ENCODE measurements at regions not wholly inside any gene's neighbourhood (a gene's known extent, or its start where the extent isn't known, plus 50 kb on each side); places are given as distances from the start of the nearest gene placed in this dataset.
"Not testable (repeated sequence)": the region's sequence is repeated elsewhere in the genome, so short reads cannot be mapped to it uniquely, and the experiment has no call there.

DNA sequence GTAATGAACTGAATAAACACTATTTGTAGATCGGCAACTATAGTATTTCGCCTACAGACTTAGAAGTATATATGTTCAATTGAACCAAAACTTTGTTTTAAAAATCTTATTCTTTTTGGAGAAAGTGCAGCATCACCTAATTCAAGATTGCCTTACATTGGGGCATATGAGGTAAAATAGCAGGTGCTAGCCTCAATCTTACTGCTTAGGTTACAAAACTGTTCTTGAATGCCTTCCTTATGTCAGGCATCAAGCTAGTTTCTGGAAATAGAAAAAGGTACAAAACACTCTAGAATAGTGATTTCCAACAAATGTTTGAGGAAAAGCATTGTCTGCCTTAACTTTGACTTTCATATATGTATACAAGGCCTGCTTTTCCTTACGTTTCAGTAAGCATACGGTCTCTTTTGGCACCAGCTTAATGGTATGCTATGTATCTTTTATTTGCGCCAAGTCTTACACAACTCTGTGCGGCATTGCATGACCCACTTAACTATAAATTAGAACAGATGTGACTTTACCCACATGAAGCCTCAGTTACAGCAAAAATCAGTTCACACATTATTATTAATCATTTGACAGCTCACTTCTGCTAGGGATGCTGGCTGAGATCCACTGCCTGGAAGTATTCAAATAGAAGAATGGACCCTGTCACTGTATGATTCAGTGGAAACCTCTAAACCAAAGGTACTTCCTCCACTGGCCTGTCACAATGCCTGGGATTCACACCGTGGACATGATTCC is 174.1 kb downstream of the PRELID2 start:
- no peak overlapping the region for H3K27ac ChIP-seq
- CTCF ChIA-PET, result no interaction called here
- DNase-seq, result no peak
- H3K9me2 ChIP-seq (ENCODE audit: insufficient read depth), result no peaks in the 10 kb centered on the region
- intact Hi-C loops (cut with micrococcal nuclease; ENCODE audit: unreplicated experiment), result no loop called here
- H3K9me3 ChIP-seq (ENCODE audit: insufficient read depth, low read depth), result no peaks in the 10 kb centered on the region; the same call in 1 of the 2 replicates
- H3K79me2 ChIP-seq (ENCODE audit: low read depth), result no peaks in the 10 kb centered on the region
- no peaks in the 10 kb centered on the region for H4K20me1 ChIP-seq (ENCODE audit: insufficient read depth)
- no peaks in the 10 kb centered on the region for H3F3A ChIP-seq (ENCODE audit: insufficient read depth, low read depth)
- TF ChIP-seq EZH2 (IDR thresholded peaks at IDR 0.05; ENCODE audit: low read depth), result no peak
- TF ChIP-seq, protein P1, sequence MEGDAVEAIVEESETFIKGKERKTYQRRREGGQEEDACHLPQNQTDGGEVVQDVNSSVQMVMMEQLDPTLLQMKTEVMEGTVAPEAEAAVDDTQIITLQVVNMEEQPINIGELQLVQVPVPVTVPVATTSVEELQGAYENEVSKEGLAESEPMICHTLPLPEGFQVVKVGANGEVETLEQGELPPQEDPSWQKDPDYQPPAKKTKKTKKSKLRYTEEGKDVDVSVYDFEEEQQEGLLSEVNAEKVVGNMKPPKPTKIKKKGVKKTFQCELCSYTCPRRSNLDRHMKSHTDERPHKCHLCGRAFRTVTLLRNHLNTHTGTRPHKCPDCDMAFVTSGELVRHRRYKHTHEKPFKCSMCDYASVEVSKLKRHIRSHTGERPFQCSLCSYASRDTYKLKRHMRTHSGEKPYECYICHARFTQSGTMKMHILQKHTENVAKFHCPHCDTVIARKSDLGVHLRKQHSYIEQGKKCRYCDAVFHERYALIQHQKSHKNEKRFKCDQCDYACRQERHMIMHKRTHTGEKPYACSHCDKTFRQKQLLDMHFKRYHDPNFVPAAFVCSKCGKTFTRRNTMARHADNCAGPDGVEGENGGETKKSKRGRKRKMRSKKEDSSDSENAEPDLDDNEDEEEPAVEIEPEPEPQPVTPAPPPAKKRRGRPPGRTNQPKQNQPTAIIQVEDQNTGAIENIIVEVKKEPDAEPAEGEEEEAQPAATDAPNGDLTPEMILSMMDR (conservative IDR thresholded peaks at IDR 0.05), result no peak
- no peaks in the 10 kb centered on the region for H3K4me1 ChIP-seq (replicated peaks; ENCODE audit: insufficient read depth)
- BruUV-seq (replicated peaks), result no TSS peak
- POLR2A ChIA-PET (ENCODE audit: unreplicated experiment), result no interaction called here
- H3K4me2 ChIP-seq, result no peak overlapping the region
- no peak overlapping the region for H3K4me3 ChIP-seq
- H2AFZ ChIP-seq, result no peak overlapping the region
- no peaks in the 10 kb centered on the region for H3K36me3 ChIP-seq (ENCODE audit: low read depth)
- H3K27me3 ChIP-seq (ENCODE audit: insufficient read depth, low read depth), result no peaks in the 10 kb centered on the region

DNA sequence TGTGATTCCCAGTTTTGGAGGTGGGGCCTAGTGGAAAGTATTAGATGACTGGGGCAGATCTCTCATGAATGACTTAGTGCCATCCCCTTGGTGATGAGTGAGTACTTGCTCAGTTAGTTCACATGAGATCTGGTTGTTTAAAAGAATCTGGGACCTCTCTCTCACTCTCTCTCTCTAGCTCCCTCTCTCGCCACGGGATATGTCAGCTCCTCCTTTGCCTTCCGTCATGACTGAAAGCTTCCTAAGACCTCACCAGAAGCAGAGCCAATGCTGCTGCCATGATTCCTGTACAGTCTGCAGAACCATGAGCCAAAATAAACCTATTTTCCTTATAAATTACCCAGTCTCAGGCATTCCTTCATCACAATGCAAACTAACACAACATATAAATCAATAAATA is 176.7 kb downstream of the PRELID2 start:
- ChIA-PET POLR2A (ENCODE audit: unreplicated experiment) (interaction anchor here (0.6 kb wide), 1 partner anchor 37 kb away, joined by 4 read pairs; no protein-coding TSS in a partner anchor), CTCF (no interaction called here)
- TF ChIP-seq, protein P1 (conservative IDR thresholded peaks at IDR 0.05), result no peak
- TF ChIP-seq EZH2 (IDR thresholded peaks at IDR 0.05; ENCODE audit: low read depth), result no peak
- BruUV-seq (replicated peaks), result no TSS peak
- H3K4me1 ChIP-seq (replicated peaks; ENCODE audit: insufficient read depth), result no peaks in the 10 kb centered on the region
- H3K36me3 ChIP-seq (ENCODE audit: low read depth), result no peaks in the 10 kb centered on the region
- H3K4me3 ChIP-seq, result no peak overlapping the region
- H3K9me3 ChIP-seq (ENCODE audit: insufficient read depth, low read depth), result no peaks in the 10 kb centered on the region
- no peak overlapping the region for H3K27ac ChIP-seq
- H3K79me2 ChIP-seq (ENCODE audit: low read depth), result no peaks in the 10 kb centered on the region
- H3F3A ChIP-seq (ENCODE audit: insufficient read depth, low read depth), result no peaks in the 10 kb centered on the region
- no peaks in the 10 kb centered on the region for H3K27me3 ChIP-seq (ENCODE audit: insufficient read depth, low read depth)
- no peak overlapping the region for H3K4me2 ChIP-seq
- H4K20me1 ChIP-seq (ENCODE audit: insufficient read depth), result no peaks in the 10 kb centered on the region
- intact Hi-C loops (cut with micrococcal nuclease; ENCODE audit: unreplicated experiment), result no loop called here
- DNase-seq, result no peak
- H2AFZ ChIP-seq, result no peak overlapping the region
- no peaks in the 10 kb centered on the region for H3K9me2 ChIP-seq (ENCODE audit: insufficient read depth)

DNA sequence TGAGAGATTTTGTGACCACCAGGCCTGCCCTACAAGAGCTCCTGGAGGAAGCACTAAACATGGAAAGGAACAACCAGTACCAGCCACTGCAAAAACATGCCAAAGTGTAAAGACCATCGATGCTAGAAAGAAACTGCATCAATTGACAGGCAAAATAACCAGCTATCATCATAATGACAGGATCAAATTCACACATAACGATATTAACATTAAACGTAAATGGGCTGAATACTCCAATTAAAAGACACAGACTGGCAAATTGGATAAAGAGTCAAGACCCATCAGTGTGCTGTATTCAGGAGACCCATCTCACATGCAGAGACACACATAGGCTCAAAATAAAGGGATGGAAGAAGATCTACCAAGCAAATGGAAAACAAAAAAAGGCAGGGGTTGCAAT is 182.4 kb downstream of the PRELID2 start:
- H3K4me1 ChIP-seq (replicated peaks; ENCODE audit: insufficient read depth); H3F3A ChIP-seq (ENCODE audit: insufficient read depth, low read depth); H3K27me3 ChIP-seq (ENCODE audit: insufficient read depth, low read depth); H3K4me2 ChIP-seq; H4K20me1 ChIP-seq (ENCODE audit: insufficient read depth); H3K27ac ChIP-seq; H3K36me3 ChIP-seq (ENCODE audit: low read depth); H3K4me3 ChIP-seq; POLR2A ChIA-PET (ENCODE audit: unreplicated experiment); H3K9me2 ChIP-seq (ENCODE audit: insufficient read depth); H3K9me3 ChIP-seq (ENCODE audit: insufficient read depth, low read depth); H3K79me2 ChIP-seq (ENCODE audit: low read depth); CTCF ChIA-PET; H2AFZ ChIP-seq; DNase-seq; BruUV-seq (replicated peaks); intact Hi-C loops (cut with micrococcal nuclease; ENCODE audit: unreplicated experiment): not testable (repeated sequence)

DNA sequence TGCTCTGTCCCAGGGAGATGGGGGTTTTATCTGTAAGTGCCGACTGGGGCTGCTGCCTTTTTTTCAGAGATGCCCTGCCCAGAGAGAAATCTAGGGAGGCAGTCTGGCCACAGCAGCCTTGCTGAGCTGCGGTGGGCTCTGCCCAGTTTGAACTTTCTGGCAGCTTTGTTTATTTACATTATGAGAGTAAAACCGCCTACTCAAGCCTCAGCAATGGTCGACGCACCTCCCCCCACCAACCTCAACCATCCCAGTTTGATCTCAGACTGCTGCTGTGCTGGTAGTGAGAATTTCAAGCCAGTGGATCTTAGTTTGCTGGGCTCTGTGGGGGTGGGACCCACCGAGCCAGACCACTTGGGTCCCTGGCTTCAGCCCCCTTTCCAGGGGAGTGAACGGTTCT is 188.0 kb downstream of the PRELID2 start:
- H3K4me1 ChIP-seq (replicated peaks; ENCODE audit: insufficient read depth); H3K4me3 ChIP-seq; H3K27me3 ChIP-seq (ENCODE audit: insufficient read depth, low read depth); intact Hi-C loops (cut with micrococcal nuclease; ENCODE audit: unreplicated experiment); H4K20me1 ChIP-seq (ENCODE audit: insufficient read depth); H3K36me3 ChIP-seq (ENCODE audit: low read depth); CTCF ChIA-PET; H3K9me3 ChIP-seq (ENCODE audit: insufficient read depth, low read depth); H3K27ac ChIP-seq; BruUV-seq (replicated peaks); H2AFZ ChIP-seq; H3K4me2 ChIP-seq; DNase-seq; H3K9me2 ChIP-seq (ENCODE audit: insufficient read depth); H3K79me2 ChIP-seq (ENCODE audit: low read depth); POLR2A ChIA-PET (ENCODE audit: unreplicated experiment); H3F3A ChIP-seq (ENCODE audit: insufficient read depth, low read depth): not testable (repeated sequence)

DNA sequence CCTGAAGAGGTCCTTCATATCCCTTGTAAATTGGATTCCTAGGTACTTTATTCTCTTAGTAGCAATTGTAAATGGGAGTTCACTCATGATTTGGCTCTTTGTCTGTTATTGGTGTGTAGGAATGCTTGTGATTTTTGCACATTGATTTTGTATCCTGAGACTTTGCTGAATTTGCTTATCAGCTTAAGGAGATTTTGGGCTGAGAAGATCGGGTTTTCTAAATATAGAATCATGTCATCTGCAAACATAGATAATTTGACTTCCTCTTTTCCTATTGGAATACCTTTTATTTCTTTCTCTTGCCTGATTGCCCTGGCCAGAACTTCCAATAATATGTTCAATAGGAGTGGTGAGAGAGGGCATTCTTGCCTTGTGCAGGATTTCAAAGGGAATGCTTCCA is 191.9 kb downstream of the PRELID2 start:
- H3K27ac ChIP-seq; CTCF ChIA-PET; BruUV-seq (replicated peaks); POLR2A ChIA-PET (ENCODE audit: unreplicated experiment); H3K79me2 ChIP-seq (ENCODE audit: low read depth); H3K9me2 ChIP-seq (ENCODE audit: insufficient read depth); DNase-seq; H3K36me3 ChIP-seq (ENCODE audit: low read depth); H4K20me1 ChIP-seq (ENCODE audit: insufficient read depth); H3K27me3 ChIP-seq (ENCODE audit: insufficient read depth, low read depth); H3F3A ChIP-seq (ENCODE audit: insufficient read depth, low read depth); H3K9me3 ChIP-seq (ENCODE audit: insufficient read depth, low read depth); H2AFZ ChIP-seq; H3K4me1 ChIP-seq (replicated peaks; ENCODE audit: insufficient read depth); H3K4me3 ChIP-seq; H3K4me2 ChIP-seq; intact Hi-C loops (cut with micrococcal nuclease; ENCODE audit: unreplicated experiment): not testable (repeated sequence)
